ENCODE measurements at regions not wholly inside any gene's neighbourhood (a gene's known extent, or its start where the extent isn't known, plus 50 kb on each side); places are given as distances from the start of the nearest gene placed in this dataset.

GRCh38 chr6:103273048-103273447 is 1586.7 kb downstream of the HACE1 start:
- no peak for DNase-seq (ENCODE audit: extremely low read depth, insufficient read length)
- Histone ChIP-seq H3K36me3 (ENCODE audit: control insufficient read depth, insufficient read depth, low read length) (no peaks in the 10 kb centered on the region), H3K4me3 (replicated peaks; ENCODE audit: low read depth, low read length) (no peak overlapping the region), H3K27me3 (replicated peaks; ENCODE audit: control insufficient read depth, insufficient read depth, low read length) (no peaks in the 10 kb centered on the region)
- TF ChIP-seq, protein P1, sequence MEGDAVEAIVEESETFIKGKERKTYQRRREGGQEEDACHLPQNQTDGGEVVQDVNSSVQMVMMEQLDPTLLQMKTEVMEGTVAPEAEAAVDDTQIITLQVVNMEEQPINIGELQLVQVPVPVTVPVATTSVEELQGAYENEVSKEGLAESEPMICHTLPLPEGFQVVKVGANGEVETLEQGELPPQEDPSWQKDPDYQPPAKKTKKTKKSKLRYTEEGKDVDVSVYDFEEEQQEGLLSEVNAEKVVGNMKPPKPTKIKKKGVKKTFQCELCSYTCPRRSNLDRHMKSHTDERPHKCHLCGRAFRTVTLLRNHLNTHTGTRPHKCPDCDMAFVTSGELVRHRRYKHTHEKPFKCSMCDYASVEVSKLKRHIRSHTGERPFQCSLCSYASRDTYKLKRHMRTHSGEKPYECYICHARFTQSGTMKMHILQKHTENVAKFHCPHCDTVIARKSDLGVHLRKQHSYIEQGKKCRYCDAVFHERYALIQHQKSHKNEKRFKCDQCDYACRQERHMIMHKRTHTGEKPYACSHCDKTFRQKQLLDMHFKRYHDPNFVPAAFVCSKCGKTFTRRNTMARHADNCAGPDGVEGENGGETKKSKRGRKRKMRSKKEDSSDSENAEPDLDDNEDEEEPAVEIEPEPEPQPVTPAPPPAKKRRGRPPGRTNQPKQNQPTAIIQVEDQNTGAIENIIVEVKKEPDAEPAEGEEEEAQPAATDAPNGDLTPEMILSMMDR (IDR thresholded peaks at IDR 0.05; ENCODE audit: insufficient read depth, low read length, poor library complexity, severe bottlenecking): no peak

DNA sequence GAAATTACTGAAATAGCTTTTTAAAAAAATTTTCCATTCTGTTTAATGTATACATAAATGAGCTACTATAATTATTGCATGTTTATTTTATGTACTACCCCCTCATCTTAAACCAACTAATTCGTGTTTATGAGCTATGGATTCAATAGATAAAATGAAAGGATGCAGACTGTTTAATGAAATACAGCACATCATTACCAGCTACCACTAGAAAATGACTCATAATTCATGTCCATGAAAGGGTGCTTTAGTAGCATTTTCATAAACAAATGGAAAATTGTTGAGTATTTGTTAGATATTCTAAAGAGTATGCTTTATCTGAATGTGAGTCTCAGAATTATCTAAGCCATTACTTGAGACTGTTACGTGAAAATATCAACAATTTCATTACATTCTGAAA is 1590.1 kb downstream of the HACE1 start:
- H3K36me3 ChIP-seq (ENCODE audit: control insufficient read depth, insufficient read depth, low read length): no peaks in the 10 kb centered on the region
- H3K4me3 ChIP-seq (replicated peaks; ENCODE audit: low read depth, low read length): no peak overlapping the region
- TF ChIP-seq, protein P1 (IDR thresholded peaks at IDR 0.05; ENCODE audit: insufficient read depth, low read length, poor library complexity, severe bottlenecking): no peak
- no peak for DNase-seq (ENCODE audit: extremely low read depth, insufficient read length)
- no peaks in the 10 kb centered on the region for H3K27me3 ChIP-seq (replicated peaks; ENCODE audit: control insufficient read depth, insufficient read depth, low read length)

DNA sequence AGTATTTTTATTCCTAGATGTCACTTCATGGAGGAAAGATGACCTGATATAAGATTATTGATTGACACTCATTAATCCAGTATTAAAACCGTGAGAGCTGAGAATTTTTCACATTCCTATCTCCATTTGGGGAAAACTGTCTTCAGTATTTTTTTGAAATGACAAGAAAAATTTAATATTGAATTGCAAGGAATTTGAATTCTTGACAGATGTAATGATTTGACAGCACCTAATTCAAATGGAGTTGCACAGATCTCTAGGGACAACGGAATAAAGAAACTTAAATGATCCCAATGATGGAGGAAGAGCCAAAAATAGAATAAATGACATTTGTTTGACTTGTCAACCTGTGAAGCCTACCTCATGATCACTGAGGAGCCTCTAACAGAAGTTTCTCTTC is 1591.4 kb downstream of the HACE1 start:
- Histone ChIP-seq H3K27me3 (replicated peaks; ENCODE audit: control insufficient read depth, insufficient read depth, low read length) (no peaks in the 10 kb centered on the region), H3K4me3 (replicated peaks; ENCODE audit: low read depth, low read length) (no peak overlapping the region), H3K36me3 (ENCODE audit: control insufficient read depth, insufficient read depth, low read length) (no peaks in the 10 kb centered on the region)
- TF ChIP-seq, protein P1 (IDR thresholded peaks at IDR 0.05; ENCODE audit: insufficient read depth, low read length, poor library complexity, severe bottlenecking): no peak
- no peak for DNase-seq (ENCODE audit: extremely low read depth, insufficient read length)

DNA sequence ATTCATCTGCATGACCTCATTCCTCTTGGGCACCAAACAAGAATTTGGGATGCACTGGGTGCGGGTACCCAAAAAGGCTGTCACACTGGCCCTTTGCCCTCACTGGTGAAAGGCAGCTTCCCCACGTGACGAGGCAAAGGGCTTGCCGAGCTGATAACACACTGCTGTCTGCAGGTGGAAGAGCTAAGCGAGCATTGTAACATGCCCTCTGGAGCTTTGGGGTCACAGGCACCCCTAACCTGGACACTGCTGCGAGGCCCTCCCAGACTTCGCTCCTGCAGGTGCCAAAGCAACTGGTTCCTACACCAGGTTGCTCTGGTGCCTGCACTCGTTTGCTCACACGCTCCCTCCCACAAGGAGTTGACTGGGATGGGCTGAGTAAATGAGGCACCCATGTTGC is 1595.7 kb downstream of the HACE1 start:
- Histone ChIP-seq H3K4me3 (replicated peaks; ENCODE audit: low read depth, low read length) (no peak overlapping the region), H3K36me3 (ENCODE audit: control insufficient read depth, insufficient read depth, low read length) (no peaks in the 10 kb centered on the region), H3K27me3 (replicated peaks; ENCODE audit: control insufficient read depth, insufficient read depth, low read length) (no peaks in the 10 kb centered on the region)
- TF ChIP-seq, protein P1 (IDR thresholded peaks at IDR 0.05; ENCODE audit: insufficient read depth, low read length, poor library complexity, severe bottlenecking): no peak
- DNase-seq (ENCODE audit: extremely low read depth, insufficient read length): no peak

- DNase-seq (ENCODE audit: extremely low read depth, insufficient read length): no peak
- Histone ChIP-seq H3K36me3 (ENCODE audit: control insufficient read depth, insufficient read depth, low read length) (no peaks in the 10 kb centered on the region), H3K27me3 (replicated peaks; ENCODE audit: control insufficient read depth, insufficient read depth, low read length) (no peaks in the 10 kb centered on the region), H3K4me3 (replicated peaks; ENCODE audit: low read depth, low read length) (no peak overlapping the region)
- TF ChIP-seq, protein P1 (IDR thresholded peaks at IDR 0.05; ENCODE audit: insufficient read depth, low read length, poor library complexity, severe bottlenecking): no peak
Measured at GRCh38 chr6:103255132-103255531, 1604.6 kb downstream of the HACE1 start.

- no peak overlapping the region for H3K4me3 ChIP-seq (replicated peaks; ENCODE audit: low read depth, low read length)
- TF ChIP-seq, protein P1 (IDR thresholded peaks at IDR 0.05; ENCODE audit: insufficient read depth, low read length, poor library complexity, severe bottlenecking): no peak
- H3K36me3 ChIP-seq (ENCODE audit: control insufficient read depth, insufficient read depth, low read length): no peaks in the 10 kb centered on the region
- no peaks in the 10 kb centered on the region for H3K27me3 ChIP-seq (replicated peaks; ENCODE audit: control insufficient read depth, insufficient read depth, low read length)
- DNase-seq (ENCODE audit: extremely low read depth, insufficient read length): no peak
Measured at GRCh38 chr6:103236923-103237322, 1622.8 kb downstream of the HACE1 start.
